ENCODE measurements at regions not wholly inside any gene's neighbourhood (a gene's known extent, or its start where the extent isn't known, plus 50 kb on each side); places are given as distances from the start of the nearest gene placed in this dataset.

- SMC1A ChIA-PET (ENCODE audit: uncharacterized antibody, unreplicated experiment), result interaction anchor here (0.7 kb wide), 1 partner anchor 12 kb away, joined by 4 read pairs; no protein-coding TSS in a partner anchor
- WGBS (ENCODE audit: insufficient coverage, insufficient replicate concordance, low lambda C conversion rate, missing lambda C conversion rate), result 20% methylated on average over 5 of the region's 5 CpGs
- no peak for FAIRE-seq
- H3K9me3 ChIP-seq (replicated peaks; ENCODE audit: control insufficient read depth, insufficient read depth, low read length), result no peaks in the 10 kb centered on the region
- TF ChIP-seq CREM (IDR thresholded peaks at IDR 0.05; ENCODE audit: low read depth) (no peak), MEF2B (IDR thresholded peaks at IDR 0.05; ENCODE audit: partially characterized antibody, poor library complexity, severe bottlenecking) (no peak), NR2C2 (IDR thresholded peaks at IDR 0.05; ENCODE audit: borderline replicate concordance, control insufficient read depth, insufficient read length, low read depth) (no peak), IRF3 (IDR thresholded peaks at IDR 0.05) (no peak), PKNOX1 (IDR thresholded peaks at IDR 0.05) (no peak), ZNF622 (IDR thresholded peaks at IDR 0.05) (no peak), ZBTB11 (CRISPR knock-in tag; IDR thresholded peaks at IDR 0.05) (no peak), JUNB (IDR thresholded peaks at IDR 0.05) (no peak), RB1 (IDR thresholded peaks at IDR 0.05; ENCODE audit: borderline replicate concordance) (no peak), ZNF207 (IDR thresholded peaks at IDR 0.05; ENCODE audit: borderline replicate concordance) (no peak), BHLHE40 (IDR thresholded peaks at IDR 0.05; ENCODE audit: borderline replicate concordance in 1 of 2, low read depth in 2 of 2, low read length in 1 of 2) (no peak), NKRF (conservative IDR thresholded peaks at IDR 0.05) (no peak), ATF3 (IDR thresholded peaks at IDR 0.05; ENCODE audit: borderline replicate concordance, extremely low read depth, low read depth, low read length) (no peak), MEF2A (IDR thresholded peaks at IDR 0.05; ENCODE audit: insufficient read depth, low read depth, low read length) (no peak), EGR1 (IDR thresholded peaks at IDR 0.05; ENCODE audit: borderline replicate concordance in 1 of 2, low read depth in 2 of 2, low read length in 2 of 2) (no peak), SMAD5 (IDR thresholded peaks at IDR 0.05; ENCODE audit: low read depth) (no peak)
- H3K36me3 ChIP-seq (ENCODE audit: control insufficient read depth in 2 of 2, insufficient read depth in 2 of 2, low read length in 1 of 2), result no peaks in the 10 kb centered on the region; a peak in 1 of 4 replicates
- no peak for ATAC-seq
- in situ Hi-C loops (cut with MboI), result no loop called here
- no peak overlapping the region for H3K9ac ChIP-seq (ENCODE audit: control insufficient read depth, insufficient read depth, low read length)
- H3K27ac ChIP-seq (ENCODE audit: control insufficient read depth, insufficient read depth), result no peak overlapping the region
- CTCF ChIA-PET, result no interaction called here
- no peaks in the 10 kb centered on the region for H3K79me2 ChIP-seq (ENCODE audit: control insufficient read depth, insufficient read depth, low read length)
- H3K4me2 ChIP-seq (ENCODE audit: control insufficient read depth, insufficient read depth), result no peak overlapping the region
- H2AFZ ChIP-seq (ENCODE audit: control insufficient read depth, low read depth, low read length), result no peak overlapping the region
- BruUV-seq (replicated peaks), result no TSS peak
- RAD21 ChIA-PET (ENCODE audit: unreplicated experiment), result no interaction called here
- H4K20me1 ChIP-seq (ENCODE audit: control insufficient read depth, insufficient read depth), result no peaks in the 10 kb centered on the region
- DNase-seq (ENCODE audit: low read depth, low spot score), result no peak
- H3K4me1 ChIP-seq (ENCODE audit: control insufficient read depth, insufficient read depth, low read length), result no peaks in the 10 kb centered on the region
- no peaks in the 10 kb centered on the region for H3K27me3 ChIP-seq (replicated peaks in 1 of 2; ENCODE audit: control insufficient read depth in 2 of 2, insufficient read depth in 2 of 2, low read length in 1 of 2)
- POLR2A ChIA-PET, result interaction anchor here (1.4 kb wide), 1 partner anchor 10 kb away, joined by 3 read pairs; no protein-coding TSS in a partner anchor
- H3K4me3 ChIP-seq, result no peak overlapping the region
- intact Hi-C loops (cut with micrococcal nuclease; ENCODE audit: unreplicated experiment), result no loop called here
These were observed 246.3 kb upstream of the FZD8 start for GRCh38 chr10:35888400-35888799.
